ENCODE measurements at regions not wholly inside any gene's neighbourhood (a gene's known extent, or its start where the extent isn't known, plus 50 kb on each side); places are given as distances from the start of the nearest gene placed in this dataset.

DNA sequence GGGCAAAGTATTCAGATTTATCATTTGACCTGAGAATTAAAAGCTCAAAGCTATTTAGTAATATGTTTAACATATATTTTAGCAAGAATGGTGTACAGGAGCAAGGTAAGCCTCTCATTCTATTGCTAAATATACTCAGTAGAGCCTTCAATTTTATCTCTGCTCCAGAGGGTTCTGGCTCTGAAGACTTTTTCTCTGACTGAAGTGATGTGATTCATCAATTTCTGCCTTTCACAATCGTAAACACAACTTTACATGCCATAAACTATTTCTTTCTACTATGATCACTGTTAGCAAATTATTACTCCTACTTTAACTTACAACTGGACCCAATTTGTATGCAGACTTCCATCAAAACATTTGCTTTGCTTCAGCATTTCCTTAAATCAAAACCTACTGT, 315.0 kb upstream of the NDST4 start:
- no peak for DNase-seq (ENCODE audit: low spot score)
- BruUV-seq (replicated peaks): no TSS peak
- in situ Hi-C loops (cut with HindIII; ENCODE audit: extremely low pct_ligation_motif_present, low pct_unique_long_range_greater_than_20kb): no loop called here
- no peak for ATAC-seq
- intact Hi-C loops (cut with micrococcal nuclease; ENCODE audit: unreplicated experiment): no loop called here
- Histone ChIP-seq H3K27ac (ENCODE audit: extremely low read length, insufficient read depth, low read length) (no peak overlapping the region), H3K4me1 (ENCODE audit: insufficient read depth, low read length) (no peaks in the 10 kb centered on the region), H3K27me3 (ENCODE audit: control insufficient read depth in 1 of 2, insufficient read depth in 2 of 2, low read length in 2 of 2) (no peaks in the 10 kb centered on the region), H3K9me3 (ENCODE audit: low read length) (no peaks in the 10 kb centered on the region), H3K36me3 (replicated peaks in 1 of 2; ENCODE audit: control insufficient read depth in 1 of 2, insufficient read depth in 2 of 2, low read length in 2 of 2) (no peaks in the 10 kb centered on the region), H3K4me3 (replicated peaks in 1 of 3; ENCODE audit: insufficient read depth in 1 of 3, low read depth in 2 of 3, low read length in 3 of 3) (no peak overlapping the region), H3K4me2 (ENCODE audit: low read depth, low read length) (no peak overlapping the region), H2AFZ (ENCODE audit: low read length) (no peak overlapping the region), H3K79me2 (ENCODE audit: insufficient read depth, low read length) (no peaks in the 10 kb centered on the region), H3K9ac (ENCODE audit: insufficient read depth, low read depth, low read length) (no peak overlapping the region), H4K20me1 (ENCODE audit: insufficient read depth, low read length) (no peaks in the 10 kb centered on the region)
- CTCF ChIA-PET (ENCODE audit: low intra/inter-chr PET ratio, low total read pairs): no interaction called here
- no peak for FAIRE-seq
- POLR2A ChIA-PET: no interaction called here
- WGBS (ENCODE audit: low lambda C conversion rate): 0% methylated on average over 1 of the region's 1 CpG
- TF ChIP-seq NR2C2 (CRISPR knock-in tag; IDR thresholded peaks at IDR 0.05; ENCODE audit: borderline replicate concordance) (no peak), ZBTB8A (CRISPR knock-in tag; IDR thresholded peaks at IDR 0.05; ENCODE audit: borderline replicate concordance, low read depth) (no peak), PCBP2 (optimal IDR thresholded peaks at IDR 0.05; ENCODE audit: low read depth, low read length, poor library complexity, severe bottlenecking) (no peak), KAT2B (IDR thresholded peaks at IDR 0.05; ENCODE audit: borderline replicate concordance, low read depth, low read length) (no peak), ERF (CRISPR knock-in tag; IDR thresholded peaks at IDR 0.05) (no peak), MTA3 (CRISPR knock-in tag; IDR thresholded peaks at IDR 0.05) (no peak), TCF12 (IDR thresholded peaks at IDR 0.05) (no peak), TCF12 (CRISPR knock-in tag; IDR thresholded peaks at IDR 0.05) (no peak), POGZ (CRISPR knock-in tag; IDR thresholded peaks at IDR 0.05) (no peak), SMAD3 (CRISPR knock-in tag; IDR thresholded peaks at IDR 0.05) (no peak)
- TF ChIP-seq, protein P1, sequence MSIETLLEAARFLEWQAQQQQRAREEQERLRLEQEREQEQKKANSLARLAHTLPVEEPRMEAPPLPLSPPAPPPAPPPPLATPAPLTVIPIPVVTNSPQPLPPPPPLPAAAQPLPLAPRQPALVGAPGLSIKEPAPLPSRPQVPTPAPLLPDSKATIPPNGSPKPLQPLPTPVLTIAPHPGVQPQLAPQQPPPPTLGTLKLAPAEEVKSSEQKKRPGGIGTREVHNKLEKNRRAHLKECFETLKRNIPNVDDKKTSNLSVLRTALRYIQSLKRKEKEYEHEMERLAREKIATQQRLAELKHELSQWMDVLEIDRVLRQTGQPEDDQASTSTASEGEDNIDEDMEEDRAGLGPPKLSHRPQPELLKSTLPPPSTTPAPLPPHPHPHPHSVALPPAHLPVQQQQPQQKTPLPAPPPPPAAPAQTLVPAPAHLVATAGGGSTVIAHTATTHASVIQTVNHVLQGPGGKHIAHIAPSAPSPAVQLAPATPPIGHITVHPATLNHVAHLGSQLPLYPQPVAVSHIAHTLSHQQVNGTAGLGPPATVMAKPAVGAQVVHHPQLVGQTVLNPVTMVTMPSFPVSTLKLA (IDR thresholded peaks at IDR 0.05): no peak

All from HepG2 (cell line).